GM12801 (cell line): ENCODE measurements at regions not wholly inside any gene's neighbourhood (a gene's known extent, or its start where the extent isn't known, plus 50 kb on each side); places are given as distances from the start of the nearest gene placed in this dataset.

ENCODE experiments used
- CTCF ChIP-seq: IDR thresholded peaks from one replicate; pipeline ENCODE4 v1.5.1; 2011; ENCODE audit warnings: control low read depth; ENCODE audit not compliant: insufficient read length; ENCODE audit errors: extremely low read depth

DNA sequence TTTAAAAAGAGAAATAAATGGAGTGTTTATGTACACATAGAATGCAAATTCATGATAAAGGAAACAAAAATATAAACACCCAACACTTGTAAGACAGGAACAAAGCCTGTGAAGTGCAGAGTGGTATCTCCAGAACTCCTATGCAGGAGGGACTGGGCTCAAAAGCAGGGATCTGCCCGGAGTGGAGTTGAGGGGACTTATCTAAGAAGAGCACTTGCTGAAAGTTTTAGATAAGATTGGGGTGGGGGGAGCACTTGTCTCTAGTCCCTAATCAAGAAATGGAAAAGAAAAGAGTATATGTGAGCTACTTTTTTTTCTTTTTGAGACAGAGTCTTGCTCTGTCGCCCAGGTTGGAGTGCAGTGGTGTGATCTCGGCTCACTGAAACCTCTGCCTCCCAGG is 840.4 kb downstream of the MAT2B start:
- TF ChIP-seq CTCF: no peak

DNA sequence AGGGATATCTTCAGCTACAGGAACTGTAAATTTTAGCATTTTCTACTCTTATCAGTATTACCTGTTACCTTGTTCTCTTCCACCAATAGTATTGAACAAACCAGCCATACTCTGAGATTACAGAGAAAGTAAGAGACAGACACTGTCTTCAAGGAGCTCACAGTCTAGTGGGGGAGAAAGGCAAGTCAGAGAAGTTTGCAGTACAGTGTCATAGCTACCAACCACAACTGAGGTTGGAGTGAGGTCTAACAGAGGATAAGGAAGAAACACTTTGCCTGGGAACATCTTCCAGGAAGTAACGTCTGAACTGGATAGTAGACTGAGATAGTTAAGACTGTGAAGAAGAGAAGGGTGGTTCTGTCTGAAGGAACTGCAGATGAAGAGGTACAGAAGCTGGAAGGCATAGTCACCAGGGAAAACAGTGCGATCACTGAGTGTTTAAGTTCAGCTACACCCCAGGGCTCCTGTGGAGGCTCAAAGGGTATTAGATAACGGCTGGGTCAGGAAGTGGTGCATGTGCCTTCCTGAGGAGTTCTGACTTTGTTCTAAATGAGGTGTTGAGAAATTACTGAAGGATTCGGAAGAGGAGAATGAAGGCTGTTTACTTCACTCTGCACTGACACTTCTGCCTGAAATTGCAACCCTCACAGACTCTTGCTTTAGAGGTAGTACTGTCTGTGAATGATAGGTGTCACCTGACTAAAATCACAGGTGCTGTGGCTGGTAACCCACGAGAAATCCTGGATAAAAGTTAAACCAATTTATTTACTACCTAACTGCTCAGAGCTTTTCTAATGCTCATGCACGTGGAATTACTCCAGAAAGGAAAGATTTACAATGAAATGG is 841.6 kb downstream of the MAT2B start:
- no peak for TF ChIP-seq CTCF

DNA sequence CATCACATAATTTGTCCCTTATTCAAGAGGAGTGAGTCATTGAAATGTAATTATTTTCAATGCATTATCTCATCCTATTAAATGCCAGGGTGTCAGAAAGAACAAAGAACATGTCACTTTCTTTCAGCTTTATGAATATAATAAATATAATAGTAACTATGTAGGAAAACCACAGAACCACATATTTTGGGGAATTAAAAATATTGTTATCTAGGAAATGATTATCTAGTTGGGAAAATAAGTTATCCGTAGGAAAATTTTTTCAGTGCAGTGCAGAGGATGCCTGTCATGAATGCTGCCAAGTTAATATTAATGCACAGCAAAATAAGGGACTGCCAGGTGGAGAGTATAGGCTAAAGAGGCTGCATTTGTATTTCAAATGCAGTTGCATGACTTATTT is 844.8 kb downstream of the MAT2B start:
- TF ChIP-seq CTCF: no peak

GRCh38 chr5:164351245-164351834 is 845.9 kb downstream of the MAT2B start:
- no peak for TF ChIP-seq CTCF

- TF ChIP-seq CTCF: no peak
Observed at GRCh38 chr5:164352695-164353094, 847.3 kb downstream of the MAT2B start.

- TF ChIP-seq CTCF: no peak
Observed at GRCh38 chr5:164353155-164353554, 847.7 kb downstream of the MAT2B start.

- TF ChIP-seq CTCF: no peak
Observed at GRCh38 chr5:164354139-164354751, 848.8 kb downstream of the MAT2B start.
